ENCODE measurements at regions not wholly inside any gene's neighbourhood (a gene's known extent, or its start where the extent isn't known, plus 50 kb on each side); places are given as distances from the start of the nearest gene placed in this dataset.

DNA sequence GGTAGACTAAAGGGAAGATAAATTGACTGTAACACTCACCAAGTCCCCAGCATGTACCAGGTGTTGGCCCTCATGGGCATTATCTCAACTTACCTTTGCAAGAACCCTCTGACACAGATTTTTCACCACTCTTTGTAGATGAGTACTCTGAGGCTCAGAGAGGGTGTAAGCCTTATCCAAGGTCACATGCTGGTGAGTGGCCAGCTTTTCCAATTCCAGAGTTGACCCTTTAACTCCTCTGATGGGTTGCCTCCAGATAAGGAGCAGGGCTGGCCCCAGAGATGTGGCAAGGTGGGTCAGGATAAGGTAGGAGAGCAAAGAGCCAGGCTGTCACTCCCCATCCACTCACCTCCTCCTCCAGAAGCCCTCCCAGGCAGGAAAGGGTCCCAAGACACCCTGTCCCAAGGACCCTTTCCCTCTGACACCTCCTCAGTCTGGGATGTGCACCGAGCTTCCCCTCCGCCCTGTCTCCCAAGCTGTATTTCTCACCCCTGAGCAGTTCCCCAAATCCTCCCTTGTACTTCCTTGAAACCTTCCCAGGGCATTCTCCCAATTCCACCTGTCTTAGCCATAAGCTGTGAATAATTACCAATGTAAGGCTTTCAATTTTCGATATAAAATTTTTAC, 165.9 kb downstream of the ZFP36L2 start:
- DNase-seq (ENCODE audit: low spot score), result peak; percentile 36
- no peak for TF ChIP-seq CTCF (IDR thresholded peaks at IDR 0.05)
- H3K27ac Mint-ChIP-seq (ENCODE audit: unreplicated experiment), result no peak overlapping the region
- H3K36me3 Mint-ChIP-seq (ENCODE audit: low read depth), result peaks cover 6% of the 10 kb centered on the region
- peaks cover 9% of the 10 kb centered on the region for H3K9me3 Mint-ChIP-seq (ENCODE audit: low read depth)
- H3K4me3 Mint-ChIP-seq (ENCODE audit: unreplicated experiment), result no peak overlapping the region
- no peaks in the 10 kb centered on the region for H3K27me3 Mint-ChIP-seq (ENCODE audit: low read depth)
- peaks cover 38% of the 10 kb centered on the region for H3K4me1 Mint-ChIP-seq (ENCODE audit: low read depth)

DNA sequence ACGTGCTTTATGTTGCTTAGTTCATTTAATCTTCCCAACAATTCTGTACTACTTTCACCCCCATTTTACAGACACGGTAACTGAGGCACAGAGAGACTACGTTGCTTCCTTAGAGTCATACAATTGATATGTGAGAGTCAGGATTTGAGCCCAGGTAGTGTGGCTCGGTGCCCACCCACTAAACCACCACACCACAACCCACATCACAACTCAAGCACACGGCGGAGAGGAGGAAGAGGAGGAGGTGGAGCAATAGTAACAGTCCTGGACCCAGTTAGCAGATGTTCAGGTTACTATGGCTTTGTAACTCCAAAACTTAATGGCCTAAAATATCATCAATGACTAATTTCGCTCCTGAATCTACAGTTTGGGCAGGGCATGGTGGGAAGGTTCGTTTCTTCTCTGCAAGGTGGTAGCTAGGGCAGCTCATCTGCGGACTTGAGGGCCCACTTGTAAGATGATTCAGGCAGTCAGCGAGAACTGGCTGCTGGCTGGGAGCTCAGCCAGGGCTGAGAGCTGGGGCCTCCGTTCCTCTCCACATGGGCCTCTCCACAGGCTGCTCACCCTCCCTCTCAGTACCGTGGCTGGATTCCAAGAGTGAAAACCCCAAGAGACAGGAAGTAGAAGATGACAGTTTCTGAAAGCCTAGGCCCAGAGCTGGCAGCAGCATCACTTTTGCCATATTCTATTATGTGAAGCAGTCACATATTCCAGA, 167.1 kb downstream of the ZFP36L2 start:
- Mint-ChIP-seq H3K4me1 (ENCODE audit: low read depth) (peaks cover 43% of the 10 kb centered on the region), H3K27me3 (ENCODE audit: low read depth) (peaks cover 2% of the 10 kb centered on the region), H3K9me3 (ENCODE audit: low read depth) (peaks cover 9% of the 10 kb centered on the region), H3K27ac (ENCODE audit: unreplicated experiment) (peak overlapping the region; percentile 95), H3K4me3 (ENCODE audit: unreplicated experiment) (no peak overlapping the region), H3K36me3 (ENCODE audit: low read depth) (peaks cover 6% of the 10 kb centered on the region)
- no peak for TF ChIP-seq CTCF (IDR thresholded peaks at IDR 0.05)
- peak; percentile 71 for DNase-seq (ENCODE audit: low spot score)

DNA sequence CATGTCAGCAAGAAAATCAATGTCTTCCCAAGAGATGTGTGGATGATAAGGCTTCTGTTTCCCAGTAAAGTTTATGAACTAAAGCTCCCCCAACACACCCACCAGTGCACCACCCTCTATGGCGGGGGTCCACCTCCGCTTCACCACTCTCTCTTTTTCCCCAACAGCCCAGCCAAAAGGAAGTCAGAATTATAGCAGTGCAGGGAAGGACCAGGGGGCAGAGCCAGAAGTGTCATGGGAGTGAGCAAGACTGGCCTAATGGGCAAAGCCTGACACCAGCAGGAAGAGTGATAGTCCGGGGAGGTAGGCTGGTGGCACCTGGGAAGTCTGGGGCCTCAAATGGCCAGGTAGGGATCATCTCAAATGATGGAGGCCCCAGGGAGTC, 167.7 kb downstream of the ZFP36L2 start:
- no peak for TF ChIP-seq CTCF (IDR thresholded peaks at IDR 0.05)
- H3K4me1 Mint-ChIP-seq (ENCODE audit: low read depth), result peaks cover 43% of the 10 kb centered on the region
- peaks cover 2% of the 10 kb centered on the region for H3K27me3 Mint-ChIP-seq (ENCODE audit: low read depth)
- DNase-seq (ENCODE audit: low spot score), result peak; percentile 20
- H3K36me3 Mint-ChIP-seq (ENCODE audit: low read depth), result peaks cover 5% of the 10 kb centered on the region
- H3K9me3 Mint-ChIP-seq (ENCODE audit: low read depth), result peaks cover 9% of the 10 kb centered on the region
- H3K27ac Mint-ChIP-seq (ENCODE audit: unreplicated experiment), result peak overlapping the region; percentile 95
- H3K4me3 Mint-ChIP-seq (ENCODE audit: unreplicated experiment), result peak overlapping the region; percentile 14

DNA sequence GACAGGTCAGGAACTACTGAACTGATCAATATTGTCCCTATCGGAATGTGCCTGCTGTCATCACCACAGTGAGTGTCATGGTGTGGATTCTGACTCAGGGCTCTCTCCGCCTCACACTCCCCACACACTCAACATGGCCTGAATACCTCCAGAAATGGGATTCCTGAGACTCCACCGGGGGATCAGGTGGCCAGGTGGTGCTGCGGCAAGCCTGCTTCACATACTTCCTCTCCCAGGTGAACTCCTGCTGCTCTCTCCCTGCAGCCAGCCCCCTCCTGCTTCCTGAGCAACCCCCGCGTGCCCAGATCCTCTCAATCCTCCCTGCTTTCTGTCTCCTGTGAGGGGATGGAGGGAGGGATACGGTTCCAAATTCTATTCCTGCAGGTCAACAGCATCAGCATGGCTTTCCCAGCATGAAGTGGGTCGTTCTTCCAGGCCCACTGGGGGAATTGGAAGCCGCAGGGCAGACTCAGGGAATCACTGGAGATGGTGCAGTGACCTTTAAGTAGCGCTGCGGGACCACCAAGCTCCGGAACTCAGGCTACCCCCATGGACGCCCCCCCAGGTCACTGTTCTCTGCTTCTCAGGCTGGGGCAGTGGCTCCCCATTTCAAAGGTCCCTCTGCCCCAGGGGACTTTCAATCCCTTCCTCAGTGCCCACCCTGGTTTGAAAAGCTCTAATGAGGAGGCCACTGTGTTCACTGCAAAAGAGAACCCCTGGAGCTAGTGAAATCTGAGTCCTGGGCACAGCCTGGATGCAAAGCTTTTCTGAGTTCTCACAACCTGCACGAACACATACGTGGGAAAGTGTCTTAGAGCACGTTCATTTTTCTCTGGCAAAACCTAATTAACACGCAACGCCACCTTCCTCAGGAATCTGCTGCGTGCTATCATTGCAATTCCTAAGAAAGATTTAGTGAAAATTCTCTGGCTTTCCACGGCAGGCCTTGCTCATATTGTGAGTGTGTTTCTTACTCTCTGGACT, 168.4 kb downstream of the ZFP36L2 start:
- Mint-ChIP-seq H3K9me3 (ENCODE audit: low read depth) (peaks cover 9% of the 10 kb centered on the region), H3K27me3 (ENCODE audit: low read depth) (peaks cover 2% of the 10 kb centered on the region), H3K4me1 (ENCODE audit: low read depth) (peaks cover 43% of the 10 kb centered on the region), H3K27ac (ENCODE audit: unreplicated experiment) (peak overlapping the region; percentile 95), H3K4me3 (ENCODE audit: unreplicated experiment) (peak overlapping the region; percentile 3), H3K36me3 (ENCODE audit: low read depth) (peaks cover 5% of the 10 kb centered on the region)
- TF ChIP-seq CTCF (IDR thresholded peaks at IDR 0.05), result no peak
- DNase-seq (ENCODE audit: low spot score), result peak; percentile 49
